ENCODE measurements at regions not wholly inside any gene's neighbourhood (a gene's known extent, or its start where the extent isn't known, plus 50 kb on each side); places are given as distances from the start of the nearest gene placed in this dataset.

DNA sequence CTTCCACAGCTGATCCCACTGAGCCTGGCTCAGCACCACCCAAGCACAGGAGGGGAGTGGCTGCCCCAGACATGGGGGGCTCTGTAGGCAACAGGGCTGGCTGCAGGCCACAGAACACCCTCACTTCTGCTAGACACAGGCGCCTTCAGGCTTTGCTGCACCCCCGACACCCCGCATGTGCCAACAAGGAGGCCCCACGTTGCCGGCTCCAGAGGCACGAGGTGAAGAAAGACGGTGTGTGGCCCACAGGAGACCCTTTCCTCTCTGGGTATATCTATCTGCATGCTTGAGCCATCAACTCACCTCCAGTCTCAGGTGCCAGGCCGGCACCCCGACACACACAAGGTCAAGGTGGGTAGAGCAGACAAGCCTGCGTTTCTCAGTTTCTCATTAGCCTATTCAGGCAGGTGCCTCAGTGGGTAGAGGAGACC lies 158.3 kb downstream of the DLL1 start:
- DNase-seq: peak; percentile 17

DNA sequence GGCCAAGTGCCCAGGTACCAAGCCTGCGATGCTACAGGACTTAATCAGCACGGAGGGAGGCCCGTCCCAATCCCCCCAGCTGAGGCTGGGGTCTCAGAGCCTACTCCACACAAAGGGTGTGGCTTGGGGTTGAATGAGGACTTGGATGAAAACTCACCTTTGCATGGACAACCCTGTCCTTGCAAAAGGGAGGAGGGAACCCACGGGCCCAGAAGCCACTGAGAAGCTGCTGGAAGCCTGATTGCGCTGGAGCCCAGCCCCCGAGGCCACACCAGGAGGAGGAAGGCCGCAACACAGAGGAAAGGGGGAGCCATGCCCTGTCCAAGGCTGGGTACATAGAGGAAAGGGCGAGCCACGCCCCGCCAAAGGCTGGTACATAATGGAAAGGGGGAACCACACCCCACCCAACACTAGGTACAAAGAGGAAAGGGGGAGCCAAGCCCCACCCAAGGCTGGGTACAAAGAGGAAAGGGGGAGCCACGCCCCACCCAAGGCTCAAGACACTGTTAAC lies 158.8 kb downstream of the DLL1 start:
- peak; percentile 15 for DNase-seq

DNA sequence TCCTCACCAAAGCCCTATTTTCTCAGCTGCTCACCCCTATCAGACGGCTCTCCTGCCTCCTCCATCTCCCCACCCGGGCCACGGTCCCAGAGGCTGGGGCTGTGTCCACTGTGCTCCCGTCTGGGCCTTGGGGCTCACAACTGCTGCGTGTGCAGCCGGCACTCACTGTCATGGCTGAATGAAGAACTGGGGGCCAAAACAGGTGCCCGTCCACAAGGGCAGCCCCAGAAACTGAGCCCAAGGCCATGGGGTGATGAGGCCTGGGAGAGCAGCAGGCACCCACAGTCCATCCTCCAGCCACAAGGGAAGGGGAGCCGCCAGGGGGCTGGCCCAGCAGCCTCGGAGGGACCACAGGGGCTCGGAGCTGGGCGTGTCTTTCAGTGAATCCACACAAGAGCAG lies 159.5 kb downstream of the DLL1 start:
- peak; percentile 18 for DNase-seq

DNA sequence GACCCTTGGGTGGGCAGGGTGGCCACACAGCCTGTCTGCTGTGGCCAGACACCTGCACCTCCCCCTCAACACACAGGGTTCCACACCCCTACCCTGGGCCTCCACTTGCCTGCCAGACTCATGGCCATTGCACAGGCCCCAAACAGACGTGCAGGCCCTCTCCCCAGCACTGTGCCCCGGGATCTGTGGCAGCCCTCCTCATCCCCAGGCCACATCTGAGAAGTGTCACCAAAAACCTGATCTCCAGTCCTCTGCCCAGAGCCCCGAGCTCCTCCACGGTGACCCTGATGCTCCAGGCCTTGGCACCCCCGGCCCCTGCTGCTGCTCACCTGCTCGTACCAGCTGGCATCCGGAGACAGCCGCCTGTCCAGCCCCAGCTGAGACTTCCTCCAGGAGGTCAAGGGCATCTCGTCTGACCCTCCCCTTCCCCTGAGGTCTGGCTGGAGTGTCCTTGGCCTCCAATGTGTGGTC lies 160.1 kb downstream of the DLL1 start:
- peak; percentile 12 for DNase-seq

DNA sequence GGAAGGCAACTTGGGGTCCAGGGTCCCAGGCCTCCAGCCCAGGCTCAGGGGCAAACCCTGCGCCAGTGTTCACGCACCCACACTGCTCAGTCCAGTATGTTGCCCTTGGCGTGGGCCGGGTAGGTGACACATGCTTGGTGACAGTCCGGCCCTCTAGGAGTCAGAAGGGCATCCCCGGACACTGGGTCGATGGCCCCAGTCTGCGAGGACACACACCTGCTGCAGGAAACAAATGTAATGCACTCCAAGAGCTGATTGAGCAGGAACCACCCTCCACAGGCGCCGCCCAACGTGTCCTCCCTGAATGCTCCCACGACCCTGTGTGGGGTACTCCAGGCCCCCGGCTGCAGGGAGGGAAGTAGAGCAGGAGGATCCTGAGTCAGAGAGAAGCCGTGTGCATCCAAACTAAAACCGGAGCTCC lies 160.7 kb downstream of the DLL1 start:
- DNase-seq: peak; percentile 7

DNA sequence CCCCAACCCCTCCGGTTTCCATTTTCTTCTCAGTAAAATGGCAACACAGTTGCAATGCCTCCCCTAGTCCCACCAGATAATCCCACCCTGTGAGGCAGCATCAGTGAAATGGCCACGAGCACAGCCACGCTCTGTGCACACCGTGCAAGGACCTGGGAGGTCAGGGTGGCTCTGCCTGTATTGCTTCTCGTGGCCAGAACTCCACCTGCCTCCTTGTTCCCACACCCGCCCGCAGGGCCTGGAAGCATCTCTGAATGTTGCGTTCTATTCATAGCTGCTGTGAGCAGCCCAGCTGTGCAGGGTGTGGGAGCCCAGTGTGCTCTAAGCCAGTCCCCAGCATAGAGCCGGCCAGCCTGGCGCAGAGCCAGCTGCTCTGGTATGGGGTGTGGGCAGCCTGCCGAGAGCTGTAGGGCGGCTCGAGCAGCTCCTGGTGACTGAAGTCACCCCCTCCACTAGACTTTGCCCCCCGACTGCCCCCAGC lies 161.1 kb downstream of the DLL1 start:
- DNase-seq: peak; percentile 80

DNA sequence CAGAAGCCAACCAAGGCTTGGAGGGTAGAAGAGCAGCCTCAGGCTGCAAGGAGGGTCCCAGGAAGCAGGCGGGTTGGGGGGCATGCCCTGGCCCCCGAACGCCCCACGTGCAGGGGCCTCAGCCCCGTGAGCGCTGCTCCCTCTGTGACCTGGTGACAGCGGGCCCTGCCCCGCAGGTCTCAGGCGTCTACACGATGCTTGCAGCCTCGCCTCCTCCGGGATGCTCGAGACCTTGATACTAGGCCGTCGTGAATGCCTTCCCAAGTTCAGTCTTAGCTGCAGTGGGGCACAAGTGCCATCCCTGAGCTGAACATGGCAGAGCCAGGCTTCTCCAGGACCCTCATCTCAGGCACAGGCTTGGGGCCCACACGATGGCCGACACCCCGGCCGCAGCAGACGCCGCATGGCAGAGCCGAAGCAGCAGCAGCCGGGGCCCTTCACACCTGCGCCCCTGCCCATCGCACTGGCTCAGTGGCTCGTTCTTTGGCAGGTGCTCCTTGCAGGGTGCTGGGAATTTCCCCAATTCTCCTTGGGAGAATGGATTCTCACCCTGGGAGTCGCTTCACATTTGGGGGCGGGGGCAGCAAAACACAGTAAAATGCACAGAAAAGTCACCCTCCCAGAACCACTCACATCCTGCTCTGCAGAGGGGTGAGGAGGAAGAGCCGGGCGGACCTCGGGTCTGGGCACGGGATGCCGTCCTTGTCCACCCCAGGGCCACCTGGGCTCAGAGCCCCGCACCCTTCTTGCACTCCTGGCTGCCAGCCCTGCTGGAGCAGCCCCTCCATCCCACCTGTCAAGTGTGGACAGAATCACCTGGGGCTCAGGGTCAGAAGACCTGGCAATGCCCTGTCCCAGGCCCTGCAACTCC lies 161.8 kb downstream of the DLL1 start:
- DNase-seq: peak; percentile 4

DNA sequence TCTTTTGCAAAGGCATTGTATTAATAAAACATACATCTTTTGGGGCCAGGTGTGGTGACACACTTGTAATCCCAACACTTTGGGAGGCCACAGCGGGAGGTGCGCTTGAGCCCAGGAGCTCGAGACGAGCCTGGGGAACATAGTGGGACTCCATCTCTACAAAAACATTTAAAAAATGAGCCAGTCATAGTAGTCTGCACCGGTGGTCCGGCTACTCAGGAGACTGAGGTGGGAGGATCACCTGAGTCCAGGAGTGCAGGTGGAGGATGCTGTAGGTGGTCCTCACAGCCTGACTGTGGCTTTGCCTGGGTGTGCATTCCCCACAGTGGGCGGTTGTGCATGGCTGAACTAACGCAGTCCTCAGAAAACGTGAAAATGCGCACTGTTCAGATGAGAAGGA lies 162.5 kb downstream of the DLL1 start:
- peak; percentile 11 for DNase-seq

DNA sequence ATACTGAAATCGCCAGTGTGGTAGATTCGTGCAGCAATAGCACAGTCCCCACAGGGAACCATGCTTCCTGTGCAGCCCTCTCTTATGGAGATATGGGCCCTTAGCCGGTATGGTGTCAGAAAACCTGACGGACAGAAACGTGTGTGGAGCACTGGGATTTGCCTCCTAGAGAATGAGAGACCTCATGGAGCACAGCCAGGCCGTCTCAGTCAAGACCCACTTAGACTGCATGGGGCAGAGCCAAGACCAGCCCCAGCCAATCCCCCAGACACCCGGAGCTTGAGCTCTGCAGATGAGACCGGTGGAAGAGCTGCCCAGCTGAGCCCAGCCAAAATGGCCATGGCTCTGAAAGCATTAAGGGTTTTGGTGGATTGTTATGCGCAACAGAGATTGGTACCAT lies 163.7 kb downstream of the DLL1 start:
- peak; percentile 5 for DNase-seq

DNA sequence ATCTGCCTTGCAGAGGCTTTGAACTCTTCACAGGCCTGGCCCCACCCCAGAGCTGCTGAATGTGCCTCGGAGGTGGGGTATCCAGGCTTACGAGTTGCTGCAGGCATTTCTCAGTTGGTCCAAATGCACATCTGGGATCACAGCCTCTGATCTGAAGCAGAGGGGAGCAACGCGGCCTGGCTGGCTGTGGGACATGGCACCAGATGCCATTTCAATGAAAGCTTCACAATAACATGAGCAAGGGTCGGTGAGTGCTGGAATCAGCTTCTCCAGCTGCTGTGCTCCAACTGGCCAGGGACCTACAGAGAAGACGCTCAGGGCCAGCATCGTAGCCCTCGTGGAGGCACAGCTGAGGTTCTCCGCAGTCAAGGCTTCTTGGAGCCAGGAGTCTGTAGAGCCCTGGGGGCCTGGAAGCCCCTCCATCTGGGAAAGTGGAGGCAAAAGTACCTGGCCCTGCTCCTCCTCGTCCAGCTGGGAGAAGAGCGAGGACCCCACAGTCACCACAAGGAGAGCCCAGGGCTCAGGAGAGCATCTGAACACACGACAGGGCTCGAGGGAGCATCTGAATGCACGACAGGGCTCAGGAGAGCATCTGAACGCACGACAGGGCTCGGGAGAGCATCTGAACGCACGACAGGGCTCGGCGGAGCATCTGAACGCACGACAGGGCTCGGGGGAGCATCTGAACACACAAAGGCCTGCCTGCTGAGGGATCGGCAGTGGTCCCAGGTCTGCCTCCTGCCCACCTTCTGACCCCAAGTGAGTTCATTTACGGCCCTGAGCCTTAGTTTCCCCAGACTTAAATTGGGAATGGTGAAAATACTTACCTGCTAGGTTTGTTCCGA lies 165.2 kb downstream of the DLL1 start:
- peak; percentile 22 for DNase-seq

DNA sequence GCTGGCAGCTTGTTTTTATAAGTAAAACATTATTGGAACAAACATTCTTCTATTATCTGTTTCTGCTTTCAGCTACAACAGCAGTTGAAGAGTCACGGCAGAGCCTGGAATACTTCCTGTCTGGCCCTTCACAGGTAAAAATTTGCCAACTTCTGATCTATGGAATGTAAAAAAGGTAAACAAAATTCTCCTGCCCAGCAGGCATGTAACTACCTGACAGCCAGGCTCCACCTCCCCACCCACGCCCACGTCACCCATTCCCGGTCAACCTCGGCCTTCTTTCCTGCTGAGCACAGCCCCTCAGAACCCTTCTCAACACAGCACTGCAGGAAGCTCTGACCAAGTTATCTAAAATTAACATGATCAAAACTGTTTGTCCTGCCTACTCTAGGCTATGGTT lies 166.0 kb downstream of the DLL1 start:
- peak; percentile 13 for DNase-seq

DNA sequence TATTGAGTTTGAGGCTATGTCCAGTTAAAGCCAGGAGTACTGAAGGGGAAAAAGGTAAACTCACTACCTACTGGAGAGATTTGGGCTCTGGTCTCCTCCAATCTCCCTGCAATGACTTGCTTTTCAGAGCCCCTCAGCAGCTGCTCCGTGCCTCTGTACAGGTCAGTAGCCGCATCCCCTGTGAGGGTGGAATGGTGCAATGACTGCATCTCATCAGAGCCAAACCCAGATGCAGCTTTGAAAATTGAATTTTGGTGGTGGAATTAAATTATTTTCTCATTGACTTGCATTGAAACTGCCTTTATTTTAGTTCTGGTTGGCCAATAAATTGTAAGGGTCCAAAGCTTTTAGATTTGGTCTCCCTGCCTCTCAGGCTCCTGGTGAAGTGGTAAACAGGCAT lies 166.7 kb downstream of the DLL1 start:
- no peak for DNase-seq

DNA sequence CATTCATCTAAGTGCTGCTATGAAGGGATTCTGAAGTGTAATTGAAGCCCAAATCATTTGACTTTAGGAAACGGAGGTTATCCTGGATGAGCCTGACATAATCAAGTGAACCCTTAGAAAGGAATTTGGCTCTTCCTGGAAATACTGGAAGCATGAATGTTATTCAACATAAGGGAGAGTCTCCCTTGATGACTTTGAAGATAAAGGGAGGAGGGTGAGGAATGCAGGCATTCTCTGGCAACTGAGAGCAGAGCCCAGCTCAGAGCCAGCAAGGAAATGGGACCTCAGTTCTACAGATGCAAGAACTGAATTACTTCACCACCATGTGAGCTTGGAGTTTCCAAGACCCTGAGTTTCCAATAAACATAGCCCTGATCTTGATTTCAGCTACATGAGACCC lies 168.2 kb downstream of the DLL1 start:
- DNase-seq: peak; percentile 16

DNA sequence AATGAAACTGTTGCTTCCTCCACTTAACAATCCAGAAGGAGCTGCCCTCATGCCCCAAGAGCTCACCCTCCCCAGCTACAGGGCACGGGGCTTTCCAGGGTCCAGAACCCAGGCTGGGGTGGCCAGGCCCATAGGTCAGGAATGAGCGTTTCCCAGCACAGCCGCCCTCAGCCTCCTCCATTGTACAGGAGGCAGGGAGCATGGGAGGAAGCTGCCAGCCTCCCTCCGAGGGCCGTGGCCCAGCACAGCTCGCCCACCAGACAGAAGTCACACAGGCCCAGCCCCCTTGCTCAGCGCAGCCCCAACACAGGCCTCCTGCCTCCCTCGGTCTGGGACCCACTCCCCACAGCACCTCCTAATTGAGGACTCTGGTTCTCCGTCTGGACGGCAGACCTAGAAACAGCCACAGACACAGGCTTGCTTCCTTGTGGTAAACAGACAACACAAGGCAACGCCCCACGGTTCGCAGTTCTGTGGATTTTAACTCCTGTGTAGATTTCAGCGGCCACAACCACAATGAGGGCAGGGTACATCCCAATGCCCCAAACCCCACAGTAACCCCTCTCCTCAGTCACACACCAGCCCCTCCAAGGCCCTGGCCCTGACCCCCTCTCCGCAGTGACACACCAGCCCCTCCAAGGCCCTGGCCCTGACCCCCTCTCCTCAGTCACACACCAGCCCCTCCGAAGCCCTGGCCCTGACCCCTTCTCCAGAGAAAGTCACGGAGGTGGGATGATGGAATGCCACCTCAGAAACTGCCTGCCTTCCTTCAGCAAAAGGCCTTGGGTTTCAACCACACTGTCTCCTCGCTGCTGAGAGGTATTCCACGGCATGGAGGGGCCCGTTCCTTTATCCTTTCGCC lies 173.5 kb downstream of the DLL1 start:
- DNase-seq: peak; percentile 37

DNA sequence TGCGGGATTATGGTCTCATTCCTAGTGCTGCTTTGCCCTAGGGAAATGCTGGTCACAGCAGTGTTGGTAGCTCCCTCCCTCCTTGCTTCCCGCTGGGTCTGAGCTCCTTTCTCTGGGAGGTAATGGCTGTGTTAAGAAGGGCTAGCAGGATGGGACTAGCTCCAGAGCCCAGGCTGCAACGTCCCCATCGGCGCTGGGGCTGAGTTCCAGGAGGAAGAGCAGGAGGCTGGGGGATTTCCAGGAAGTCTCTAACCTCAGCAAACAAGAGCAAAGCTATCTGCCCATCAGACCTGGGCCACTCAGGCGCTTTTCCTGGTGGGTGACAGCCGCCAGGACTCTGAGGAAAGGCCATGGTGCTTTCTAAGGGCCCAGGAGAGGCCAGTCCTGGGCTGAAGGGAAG lies 174.2 kb downstream of the DLL1 start:
- DNase-seq: no peak

DNA sequence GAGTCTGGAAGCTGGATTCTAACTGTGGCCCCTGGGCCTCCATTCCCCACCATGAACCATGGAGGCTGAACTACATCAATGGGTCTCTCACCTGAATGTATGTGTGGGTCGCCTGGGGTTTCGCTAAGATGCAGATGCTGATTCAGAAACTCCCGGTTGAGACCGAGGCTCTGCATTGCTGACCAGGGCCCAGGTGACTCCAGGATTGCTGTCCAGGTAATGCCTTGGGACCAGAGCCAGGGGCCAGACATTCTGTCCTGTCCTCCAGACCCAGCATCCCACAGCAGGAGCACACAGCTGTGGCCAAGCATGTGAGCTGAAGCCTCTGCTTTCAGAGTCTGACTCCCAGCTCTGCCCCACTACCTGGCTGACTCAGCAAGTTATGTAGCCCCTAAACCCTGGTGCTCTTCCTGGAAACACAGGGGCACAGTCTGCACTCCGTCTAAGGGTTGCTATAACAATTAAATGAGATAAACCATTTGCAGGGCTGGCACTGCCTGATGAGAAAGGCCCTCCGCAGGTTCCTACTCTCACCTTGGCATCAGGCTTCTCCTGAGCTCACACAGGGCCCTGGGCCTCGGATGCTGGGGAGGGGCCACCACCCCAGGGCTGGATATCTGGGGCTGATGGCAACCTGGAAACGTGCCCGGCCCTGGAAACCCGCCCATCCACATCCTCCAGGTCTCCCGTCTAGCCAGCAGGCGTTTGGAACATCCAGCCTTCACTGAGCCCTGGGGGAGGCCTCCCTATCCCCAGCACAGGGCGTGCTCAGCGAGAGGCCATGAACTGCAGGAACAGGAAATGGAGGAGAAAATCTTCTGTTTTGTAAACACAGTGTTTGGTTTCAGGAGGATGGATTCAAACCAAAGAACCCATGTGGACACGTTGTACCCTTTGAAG lies 175.7 kb downstream of the DLL1 start:
- DNase-seq: peak; percentile 9

DNA sequence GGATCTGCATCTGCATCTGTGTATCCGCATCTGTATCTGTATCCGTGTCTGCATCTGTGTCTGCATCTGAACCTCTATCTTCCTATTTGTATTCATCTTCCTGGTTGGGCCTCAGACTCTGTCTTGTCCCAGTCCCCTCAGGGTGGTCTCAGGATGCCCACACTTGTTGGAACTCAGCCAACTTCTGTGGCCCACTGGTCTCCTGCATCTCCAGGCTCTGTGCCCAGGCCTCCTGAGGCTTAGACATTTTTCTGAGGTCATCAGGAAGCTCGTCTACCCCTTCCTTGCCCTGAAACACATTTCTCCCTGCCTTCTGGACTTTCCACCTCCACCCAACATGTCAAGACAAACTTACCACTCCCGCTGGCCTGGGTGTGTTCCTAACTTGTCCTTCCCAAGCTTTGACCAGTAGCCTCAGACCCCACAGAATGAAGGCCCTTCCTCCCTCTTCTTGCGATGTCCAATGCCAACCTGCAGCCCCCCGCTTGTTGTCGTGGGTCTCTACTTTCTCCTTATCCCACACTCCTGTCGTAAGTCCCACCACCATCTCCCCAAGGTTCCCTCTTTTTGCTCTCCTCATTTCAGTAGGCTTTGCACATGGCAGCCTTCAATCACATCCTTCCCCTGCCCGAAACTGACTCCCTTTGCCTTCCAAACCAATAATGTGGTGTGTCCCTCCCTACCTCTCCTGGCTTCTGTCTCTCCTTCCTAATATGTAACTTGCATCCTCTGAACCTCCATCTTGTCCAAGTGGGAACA lies 176.5 kb downstream of the DLL1 start:
- peak; percentile 19 for DNase-seq

DNA sequence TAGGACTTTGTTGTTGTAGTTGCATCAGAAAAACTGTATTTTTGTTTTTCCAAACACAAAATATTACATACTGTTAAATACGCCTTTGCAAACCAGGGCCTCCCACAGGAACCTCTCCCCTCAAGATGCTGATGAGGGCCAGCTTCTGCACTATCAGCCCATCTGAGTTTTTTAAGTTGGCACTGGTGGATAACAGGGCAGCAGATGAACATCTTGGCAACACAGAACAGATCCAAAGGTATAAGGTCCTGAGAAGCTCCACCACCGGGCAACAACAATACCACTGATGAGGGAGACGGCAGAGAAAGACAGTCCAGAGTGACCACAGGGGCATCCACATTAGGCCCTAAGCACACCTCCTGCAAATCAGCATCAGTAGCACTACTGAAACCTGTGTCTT lies 177.7 kb downstream of the DLL1 start:
- no peak for DNase-seq

DNA sequence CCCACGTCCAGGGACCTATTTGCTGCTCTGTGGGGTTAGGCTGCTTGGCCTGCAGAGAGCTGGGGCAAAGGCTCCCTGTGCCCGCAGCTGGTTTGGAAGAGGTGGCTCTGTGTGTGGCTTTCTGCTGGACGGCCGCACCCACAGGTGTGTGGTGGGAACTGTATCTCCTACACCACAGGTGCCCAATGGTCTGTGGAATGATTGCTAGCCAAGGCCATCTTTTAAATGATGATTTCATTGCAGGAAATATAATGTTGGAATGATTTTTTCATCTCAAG lies 178.4 kb downstream of the DLL1 start:
- no peak for DNase-seq

DNA sequence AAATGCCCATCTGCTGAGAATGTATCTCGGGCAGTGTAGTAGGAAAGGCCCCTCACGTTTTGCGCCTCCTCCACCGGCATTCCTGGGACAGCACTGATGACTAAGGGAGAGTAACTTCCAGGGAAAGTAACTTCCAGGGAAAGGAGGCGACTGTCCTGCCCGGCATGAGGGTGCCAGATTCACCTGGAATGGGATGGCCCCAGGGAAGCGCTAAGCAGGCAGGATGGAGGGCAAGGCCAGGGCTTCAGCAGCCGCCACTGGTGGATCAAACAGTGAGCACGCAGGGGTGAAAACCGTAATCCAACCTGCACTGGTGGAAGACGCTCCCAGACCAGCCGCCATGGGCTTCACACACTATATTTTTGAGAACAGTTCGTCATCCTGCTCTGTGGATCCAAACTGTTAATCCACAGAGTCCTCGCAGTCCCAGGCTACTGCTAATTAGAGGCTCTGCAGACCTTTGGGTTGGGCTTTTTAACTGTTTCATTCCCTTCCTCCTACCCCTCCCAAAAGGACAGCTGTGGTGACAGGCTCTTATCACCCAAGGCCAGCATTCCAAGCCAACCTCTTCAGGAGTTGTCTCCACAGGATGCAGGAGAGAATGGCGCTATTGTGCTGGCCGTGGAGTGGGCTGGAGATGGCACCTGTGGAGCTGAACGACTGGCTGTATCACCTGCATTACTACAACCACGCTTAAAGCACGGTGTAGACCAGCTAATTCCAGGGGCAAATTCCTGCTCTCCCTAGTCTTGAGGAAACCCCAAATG lies 178.9 kb downstream of the DLL1 start:
- DNase-seq: peak; percentile 8

Measured in left hindlimb (tissue), 1 donor.